ENCODE measurements at regions not wholly inside any gene's neighbourhood (a gene's known extent, or its start where the extent isn't known, plus 50 kb on each side); places are given as distances from the start of the nearest gene placed in this dataset.

GRCh38 chr6:167570460-167571400 is 245.8 kb downstream of the TTLL2 start:
- no peak overlapping the region for H3K4me3 ChIP-seq
- TF ChIP-seq EZH2 (IDR thresholded peaks at IDR 0.05; ENCODE audit: insufficient read depth, poor library complexity, severe bottlenecking) = no peak
- TF ChIP-seq EZH2phosphoT487 (IDR thresholded peaks at IDR 0.05; ENCODE audit: insufficient read depth, low read depth) = no peak
- H2AFZ ChIP-seq = no peak overlapping the region
- DNase-seq = no peak
- no peaks in the 10 kb centered on the region for H3K4me1 ChIP-seq (ENCODE audit: insufficient read depth)
- in situ Hi-C loops (cut with MboI) = no loop called here
- WGBS, 2 experiments (ENCODE audit: low coverage in 1 of 2, low lambda C conversion rate in 2 of 2, missing lambda C conversion rate in 2 of 2) = 55 to 58% methylated on average over 25 of the region's 25 CpGs
- no peak overlapping the region for H3K27ac ChIP-seq
- H3K36me3 ChIP-seq (ENCODE audit: low read depth) = no peaks in the 10 kb centered on the region
- H3K9me2 ChIP-seq (ENCODE audit: insufficient read depth) = no peaks in the 10 kb centered on the region
- no peaks in the 10 kb centered on the region for H3K9me3 ChIP-seq (ENCODE audit: low read depth)
- no peaks in the 10 kb centered on the region for H4K20me1 ChIP-seq (ENCODE audit: insufficient read depth)
- no peaks in the 10 kb centered on the region for H3K79me2 ChIP-seq (ENCODE audit: insufficient read depth)
- no peaks in the 10 kb centered on the region for H3K27me3 ChIP-seq (replicated peaks; ENCODE audit: insufficient read depth)
- no peaks in the 10 kb centered on the region for H3F3A ChIP-seq (ENCODE audit: insufficient read depth)
- no peak overlapping the region for H3K9ac ChIP-seq
- no peak overlapping the region for H3K4me2 ChIP-seq (ENCODE audit: unreplicated experiment)

GRCh38 chr6:167571550-167571949 is 246.7 kb downstream of the TTLL2 start:
- 46 to 57% methylated on average over 6 to 9 of the region's 9 CpGs for WGBS, 2 experiments (ENCODE audit: low coverage in 1 of 2, low lambda C conversion rate in 2 of 2, missing lambda C conversion rate in 2 of 2)
- Histone ChIP-seq H3K4me2 (ENCODE audit: unreplicated experiment) (no peak overlapping the region), H3K9me2 (ENCODE audit: insufficient read depth) (no peaks in the 10 kb centered on the region), H3K27ac (no peak overlapping the region), H4K20me1 (ENCODE audit: insufficient read depth) (no peaks in the 10 kb centered on the region), H3K4me1 (ENCODE audit: insufficient read depth) (no peaks in the 10 kb centered on the region), H3F3A (ENCODE audit: insufficient read depth) (no peaks in the 10 kb centered on the region), H3K27me3 (replicated peaks; ENCODE audit: insufficient read depth) (no peaks in the 10 kb centered on the region), H3K36me3 (ENCODE audit: low read depth) (no peaks in the 10 kb centered on the region), H3K79me2 (ENCODE audit: insufficient read depth) (no peaks in the 10 kb centered on the region), H2AFZ (no peak overlapping the region), H3K4me3 (no peak overlapping the region), H3K9me3 (ENCODE audit: low read depth) (no peaks in the 10 kb centered on the region), H3K9ac (no peak overlapping the region)
- no peak for TF ChIP-seq EZH2 (IDR thresholded peaks at IDR 0.05; ENCODE audit: insufficient read depth, poor library complexity, severe bottlenecking)
- TF ChIP-seq EZH2phosphoT487 (IDR thresholded peaks at IDR 0.05; ENCODE audit: insufficient read depth, low read depth) = no peak
- in situ Hi-C loops (cut with MboI) = no loop called here
- no peak for DNase-seq

DNA sequence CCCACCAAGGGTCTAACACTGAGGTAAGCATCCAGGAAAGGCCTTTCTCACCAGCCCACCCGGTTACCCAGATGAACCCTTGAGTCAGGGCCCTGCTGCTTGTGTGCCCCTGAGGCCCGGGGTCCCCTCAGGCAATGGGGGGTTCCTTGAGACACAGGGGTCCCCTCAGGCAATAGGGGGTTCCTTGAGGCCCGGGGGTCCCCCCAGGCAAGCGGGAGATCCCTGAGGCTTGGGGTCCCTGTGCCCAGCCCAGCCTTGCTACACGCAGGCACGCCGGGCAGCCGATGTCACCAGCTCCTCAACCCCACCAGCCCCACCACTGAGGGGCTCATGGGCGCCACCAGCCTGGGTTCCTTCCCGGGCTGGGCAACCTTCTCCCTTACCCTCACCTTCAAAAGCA is 247.2 kb downstream of the TTLL2 start:
- Histone ChIP-seq H2AFZ (no peak overlapping the region), H3K4me2 (ENCODE audit: unreplicated experiment) (no peak overlapping the region), H3K4me3 (no peak overlapping the region), H3K36me3 (ENCODE audit: low read depth) (no peaks in the 10 kb centered on the region), H3F3A (ENCODE audit: insufficient read depth) (no peaks in the 10 kb centered on the region), H3K27me3 (replicated peaks; ENCODE audit: insufficient read depth) (no peaks in the 10 kb centered on the region), H3K79me2 (ENCODE audit: insufficient read depth) (no peaks in the 10 kb centered on the region), H3K27ac (no peak overlapping the region), H3K9me2 (ENCODE audit: insufficient read depth) (no peaks in the 10 kb centered on the region), H3K9ac (no peak overlapping the region), H4K20me1 (ENCODE audit: insufficient read depth) (no peaks in the 10 kb centered on the region), H3K9me3 (ENCODE audit: low read depth) (no peaks in the 10 kb centered on the region), H3K4me1 (ENCODE audit: insufficient read depth) (no peaks in the 10 kb centered on the region)
- in situ Hi-C loops (cut with MboI) = no loop called here
- DNase-seq = no peak
- 40 to 65% methylated on average over 8 to 10 of the region's 10 CpGs for WGBS, 2 experiments (ENCODE audit: low coverage in 1 of 2, low lambda C conversion rate in 2 of 2, missing lambda C conversion rate in 2 of 2)
- TF ChIP-seq EZH2 (IDR thresholded peaks at IDR 0.05; ENCODE audit: insufficient read depth, poor library complexity, severe bottlenecking) (no peak), EZH2phosphoT487 (IDR thresholded peaks at IDR 0.05; ENCODE audit: insufficient read depth, low read depth) (no peak)

DNA sequence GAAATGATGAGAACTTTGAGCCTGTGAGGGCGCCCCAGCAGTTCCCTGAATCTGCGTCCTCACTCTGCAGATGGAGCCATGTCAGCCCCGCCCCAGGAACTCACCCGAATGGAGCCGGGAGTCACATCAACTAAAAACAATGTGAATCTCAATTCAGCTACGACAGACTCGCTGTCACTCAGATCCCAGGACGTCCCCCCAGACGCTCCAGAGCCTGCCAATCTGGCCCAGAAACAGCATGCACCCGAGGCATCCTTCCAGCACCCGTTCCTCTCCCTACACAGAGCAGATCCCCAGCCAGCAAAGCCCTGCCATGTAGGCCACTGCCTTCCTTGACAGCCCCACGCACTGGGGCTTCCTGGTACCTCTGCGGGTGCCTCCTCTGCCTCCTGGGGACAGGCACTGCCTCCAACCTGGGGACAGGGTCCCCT is 248.0 kb downstream of the TTLL2 start:
- Histone ChIP-seq H3K4me1 (ENCODE audit: insufficient read depth) (no peaks in the 10 kb centered on the region), H3K27me3 (replicated peaks; ENCODE audit: insufficient read depth) (no peaks in the 10 kb centered on the region), H3K9me3 (ENCODE audit: low read depth) (no peaks in the 10 kb centered on the region), H3K9me2 (ENCODE audit: insufficient read depth) (no peaks in the 10 kb centered on the region), H3K4me2 (ENCODE audit: unreplicated experiment) (no peak overlapping the region), H4K20me1 (ENCODE audit: insufficient read depth) (no peaks in the 10 kb centered on the region), H3K79me2 (ENCODE audit: insufficient read depth) (no peaks in the 10 kb centered on the region), H3K4me3 (no peak overlapping the region), H2AFZ (no peak overlapping the region), H3F3A (ENCODE audit: insufficient read depth) (no peaks in the 10 kb centered on the region), H3K36me3 (ENCODE audit: low read depth) (no peaks in the 10 kb centered on the region), H3K9ac (no peak overlapping the region), H3K27ac (no peak overlapping the region)
- in situ Hi-C loops (cut with MboI) = no loop called here
- TF ChIP-seq EZH2 (IDR thresholded peaks at IDR 0.05; ENCODE audit: insufficient read depth, poor library complexity, severe bottlenecking) (no peak), EZH2phosphoT487 (IDR thresholded peaks at IDR 0.05; ENCODE audit: insufficient read depth, low read depth) (no peak)
- WGBS, 2 experiments (ENCODE audit: low coverage in 1 of 2, low lambda C conversion rate in 2 of 2, missing lambda C conversion rate in 2 of 2) = 17 to 22% methylated on average over 13 of the region's 13 CpGs
- no peak for DNase-seq

All from GM23248 (cell line).